ENCODE measurements at regions not wholly inside any gene's neighbourhood (a gene's known extent, or its start where the extent isn't known, plus 50 kb on each side); places are given as distances from the start of the nearest gene placed in this dataset.

DNA sequence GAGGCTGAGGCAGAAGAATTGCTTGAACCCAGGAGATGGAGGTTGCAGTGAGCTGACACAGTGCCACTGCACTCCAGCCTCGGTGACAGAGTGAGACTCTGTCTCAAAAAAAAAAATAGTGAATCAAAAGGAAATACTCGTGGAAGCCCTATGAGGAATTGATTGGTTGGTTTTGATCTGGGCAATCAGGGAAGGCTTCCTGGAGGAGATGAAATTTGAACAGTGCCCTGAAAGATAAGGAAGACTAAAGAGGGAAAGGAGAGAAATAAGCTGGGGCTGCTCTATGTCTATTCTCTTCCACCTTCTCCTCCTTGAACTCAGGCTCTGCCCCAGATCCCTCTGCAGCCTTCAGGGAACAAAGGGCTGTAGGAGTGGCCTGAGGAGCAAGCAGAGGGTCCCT is 54.1 kb downstream of the IRF2BPL start:
- TF ChIP-seq GATA1 (IDR thresholded peaks at IDR 0.05; ENCODE audit: low read depth, low read length) (no peak), POLR2A (IDR thresholded peaks at IDR 0.05; ENCODE audit: low read length) (no peak)
- DNase-seq = no peak

- TF ChIP-seq GATA1 (IDR thresholded peaks at IDR 0.05; ENCODE audit: low read depth, low read length) (no peak), POLR2A (IDR thresholded peaks at IDR 0.05; ENCODE audit: low read length) (no peak)
Observed at GRCh38 chr14:76971549-76971948, 57.0 kb downstream of the IRF2BPL start.

DNA sequence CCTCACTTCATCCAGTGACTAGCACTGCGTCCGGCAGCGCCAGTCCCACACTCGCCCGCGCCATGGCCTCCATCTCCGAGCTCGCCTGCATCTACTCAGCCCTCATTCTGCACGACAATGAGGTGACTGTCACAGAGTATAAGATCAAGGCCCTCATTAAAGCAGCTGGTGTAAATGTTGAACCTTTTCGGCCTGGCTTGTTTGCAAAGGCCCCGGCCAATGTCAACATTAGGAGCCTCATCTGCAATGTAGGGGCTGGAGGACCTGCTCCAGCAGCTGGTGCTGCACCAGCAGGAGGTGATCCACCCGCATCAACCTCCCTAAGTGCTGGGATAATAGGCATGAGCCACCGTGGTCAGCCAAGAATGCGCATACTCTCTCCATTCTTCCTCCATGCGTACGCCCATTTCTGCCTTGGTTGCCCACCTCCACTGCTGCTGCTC is 59.9 kb downstream of the IRF2BPL start:
- TF ChIP-seq GATA1 (IDR thresholded peaks at IDR 0.05; ENCODE audit: low read depth, low read length) (no peak), POLR2A (IDR thresholded peaks at IDR 0.05; ENCODE audit: low read length) (no peak)
- DNase-seq = no peak

More at GRCh38 chr14:76971549-76971948, 57.0 kb downstream of the IRF2BPL start:
- DNase-seq = no peak

DNA sequence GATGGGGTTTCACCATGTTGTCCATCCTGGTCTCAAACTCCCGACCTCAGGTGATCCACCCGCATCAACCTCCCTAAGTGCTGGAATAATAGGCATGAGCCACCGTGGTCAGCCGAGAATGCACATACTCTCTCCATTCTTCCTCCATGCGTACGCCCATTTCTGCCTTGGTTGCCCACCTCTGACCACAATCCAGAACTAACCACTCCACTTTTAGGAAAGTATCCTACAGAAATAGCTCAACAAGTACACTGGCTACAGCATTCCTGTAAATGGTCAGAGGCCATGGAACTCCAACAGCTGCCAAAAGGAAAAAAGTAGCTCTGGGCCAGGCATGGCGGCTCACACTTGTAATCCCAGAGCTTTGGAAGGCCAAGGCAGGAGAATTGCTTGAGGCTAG is 60.7 kb downstream of the IRF2BPL start:
- TF ChIP-seq POLR2A (IDR thresholded peaks at IDR 0.05; ENCODE audit: low read length) (no peak), GATA1 (IDR thresholded peaks at IDR 0.05; ENCODE audit: low read depth, low read length) (no peak)
- DNase-seq = no peak

GRCh38 chr14:76965232-76965631 is 63.3 kb downstream of the IRF2BPL start:
- TF ChIP-seq GATA1 (IDR thresholded peaks at IDR 0.05; ENCODE audit: low read depth, low read length) (no peak), POLR2A (IDR thresholded peaks at IDR 0.05; ENCODE audit: low read length) (no peak)
- no peak for DNase-seq

- no peak for DNase-seq
- TF ChIP-seq POLR2A (IDR thresholded peaks at IDR 0.05; ENCODE audit: low read length) (no peak), GATA1 (IDR thresholded peaks at IDR 0.05; ENCODE audit: low read depth, low read length) (no peak)
Observed at GRCh38 chr14:76964695-76965094, 63.8 kb downstream of the IRF2BPL start.

DNA sequence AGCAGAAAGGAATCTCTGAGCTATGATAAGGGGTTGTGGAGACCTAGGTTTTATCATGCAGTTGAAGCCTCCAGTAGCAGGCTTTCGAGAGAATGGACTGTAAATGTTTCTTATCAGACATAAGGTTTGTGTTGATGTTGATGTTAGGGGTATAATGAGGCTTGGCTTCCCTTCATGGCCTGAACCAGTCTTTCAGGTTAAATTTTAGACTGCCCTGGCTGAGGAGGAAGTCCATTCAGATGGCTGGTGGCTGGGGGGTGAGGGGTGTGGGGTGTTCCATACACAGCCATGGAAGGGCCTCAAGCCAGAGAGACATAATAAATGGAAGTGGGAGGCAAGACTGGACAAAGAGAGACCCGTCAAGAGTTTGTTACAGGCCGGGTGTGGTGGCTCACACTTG is 65.1 kb downstream of the IRF2BPL start:
- no peak for TF ChIP-seq GATA1 (IDR thresholded peaks at IDR 0.05; ENCODE audit: low read depth, low read length)
- no peak for TF ChIP-seq POLR2A (IDR thresholded peaks at IDR 0.05; ENCODE audit: low read length)
- peak in 1 of 2 experiments; percentile 24 for DNase-seq

DNA sequence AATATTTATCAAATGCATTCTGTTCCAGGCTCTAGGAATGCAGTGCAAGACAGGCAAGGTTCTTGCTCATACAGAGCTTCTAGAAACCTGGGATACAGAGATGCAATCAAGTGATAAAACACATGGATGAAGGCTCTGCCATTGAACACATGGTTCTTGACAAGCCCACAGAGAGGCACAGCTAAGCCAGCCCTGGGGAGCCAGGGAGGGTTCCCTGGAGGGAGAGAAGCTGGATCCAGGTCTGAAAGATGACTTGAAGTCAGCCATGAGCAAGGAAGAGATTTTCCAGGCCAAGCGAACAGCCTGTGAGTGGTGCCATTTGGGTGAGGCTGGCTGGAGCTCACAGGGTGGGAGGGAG is 66.2 kb downstream of the IRF2BPL start:
- no peak for TF ChIP-seq GATA1 (IDR thresholded peaks at IDR 0.05; ENCODE audit: low read depth, low read length)
- no peak for TF ChIP-seq POLR2A (IDR thresholded peaks at IDR 0.05; ENCODE audit: low read length)
- no peak for DNase-seq

DNA sequence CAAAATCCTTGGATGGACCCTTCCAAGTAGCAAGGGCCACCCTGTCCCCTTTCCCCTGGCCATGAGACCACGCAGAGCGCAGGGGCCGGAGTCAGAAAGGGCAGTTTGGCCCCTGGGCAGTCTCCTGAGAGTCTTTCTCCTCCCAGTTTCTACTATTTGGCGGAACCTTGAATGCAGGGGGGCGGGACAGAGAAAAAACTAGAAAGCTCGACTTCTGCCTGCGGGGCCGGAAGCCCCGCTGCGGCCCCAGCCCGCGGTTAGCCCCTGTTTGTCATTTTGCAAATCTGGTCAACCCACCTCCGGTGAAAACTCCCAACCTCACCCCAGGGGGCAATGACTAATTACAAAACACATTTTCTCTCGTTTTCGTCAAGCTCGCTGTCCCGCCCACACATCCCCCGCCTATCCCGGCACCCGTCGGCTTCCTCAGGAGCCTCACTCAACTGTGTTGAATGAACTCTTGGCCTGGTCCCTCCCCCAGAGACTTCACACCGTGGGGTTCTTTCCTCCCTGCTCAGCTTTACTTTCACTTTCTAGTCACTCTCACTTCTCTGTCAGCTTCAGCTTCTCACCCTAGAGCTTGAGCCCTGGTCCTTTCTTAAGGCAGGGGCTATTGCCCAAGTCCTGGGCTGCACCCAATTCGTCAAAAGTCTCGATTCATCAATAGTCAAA is 66.7 kb downstream of the IRF2BPL start:
- DNase-seq = peak; percentile 75 to 83
- TF ChIP-seq GATA1 (IDR thresholded peaks at IDR 0.05; ENCODE audit: low read depth, low read length) (no peak), POLR2A (IDR thresholded peaks at IDR 0.05; ENCODE audit: low read length) (peak; percentile 24)

DNA sequence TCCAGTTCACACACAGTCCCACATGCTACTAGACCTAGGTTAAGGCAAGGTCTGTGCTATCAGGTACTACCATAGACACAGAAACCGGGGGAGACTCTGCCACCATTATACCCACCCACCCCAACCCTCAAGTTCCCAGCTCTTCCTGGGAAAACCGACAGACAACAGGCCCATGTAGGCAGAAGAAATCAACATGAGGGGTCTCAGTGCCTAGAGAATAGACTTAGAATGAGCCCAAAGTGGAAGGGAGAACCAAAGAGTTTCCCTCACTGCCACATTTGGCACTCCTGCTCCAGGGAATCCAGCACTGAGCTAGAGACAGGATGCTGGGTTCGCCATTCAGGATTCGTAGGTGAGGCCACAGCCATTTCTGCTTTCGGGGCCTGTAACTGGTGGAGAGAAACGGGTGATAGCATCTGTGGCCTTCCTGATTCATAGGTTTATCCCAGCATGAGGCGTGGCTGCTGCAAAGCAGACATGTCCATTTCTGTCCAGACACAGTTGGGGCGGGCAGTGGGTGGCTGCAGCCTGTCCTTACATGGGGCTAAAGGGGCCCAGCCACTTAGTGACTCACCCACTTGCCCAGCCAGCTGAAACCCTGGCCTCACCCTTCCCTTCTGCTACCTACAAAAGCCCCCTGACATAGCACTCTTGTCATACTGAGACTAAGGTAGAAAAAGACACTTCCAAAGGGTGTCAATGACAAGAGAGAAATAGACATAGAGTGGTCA is 69.4 kb downstream of the IRF2BPL start:
- TF ChIP-seq GATA1 (IDR thresholded peaks at IDR 0.05; ENCODE audit: low read depth, low read length) = no peak
- no peak for TF ChIP-seq POLR2A (IDR thresholded peaks at IDR 0.05; ENCODE audit: low read length)
- DNase-seq = peak; percentile 53 to 56

DNA sequence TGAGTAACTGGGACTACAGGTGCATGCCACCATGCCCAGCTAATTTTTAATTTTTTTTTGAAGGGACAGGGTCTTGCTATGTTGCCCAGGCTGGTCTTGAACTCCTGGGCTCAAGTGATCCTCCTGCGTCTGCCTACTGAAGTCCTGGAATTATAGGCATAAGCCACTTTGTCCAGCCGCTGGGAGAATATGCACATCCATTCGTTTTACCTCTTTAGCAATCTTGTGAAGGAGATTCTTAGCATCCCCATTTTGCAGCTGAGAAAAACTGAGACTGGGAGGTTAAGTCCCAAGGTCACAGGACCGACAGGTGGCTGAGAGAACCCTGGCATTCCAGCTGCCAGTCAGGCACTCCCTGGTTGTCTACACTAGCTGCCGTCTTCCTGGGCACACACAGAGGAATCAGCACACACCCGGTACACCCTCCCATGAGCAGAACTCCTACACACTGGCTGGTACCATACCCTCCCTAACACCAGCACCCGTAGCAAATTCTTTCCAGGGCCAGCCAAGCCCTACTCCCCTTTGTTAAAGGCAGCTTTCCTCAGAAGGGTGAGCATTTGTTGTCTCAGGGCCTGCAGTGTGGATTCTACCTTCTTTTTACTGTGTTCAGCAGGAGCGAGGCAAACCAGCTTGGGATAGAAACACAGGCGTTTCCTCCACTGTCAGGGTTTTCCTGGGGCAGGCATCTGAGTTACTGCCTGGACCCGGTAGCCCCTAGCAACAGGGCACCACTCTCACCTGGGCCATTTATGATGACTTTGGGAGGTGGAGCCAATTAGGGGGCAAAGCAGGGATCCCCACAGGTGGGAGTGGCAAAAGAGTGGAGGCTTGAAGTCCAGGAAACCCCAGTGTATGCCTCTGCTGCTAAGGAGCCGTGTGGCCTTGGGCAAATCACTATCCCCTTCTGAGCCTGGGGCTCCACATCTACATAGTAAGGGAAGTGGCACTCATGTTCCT is 70.2 kb downstream of the IRF2BPL start:
- TF ChIP-seq GATA1 (IDR thresholded peaks at IDR 0.05; ENCODE audit: low read depth, low read length) = no peak
- no peak for TF ChIP-seq POLR2A (IDR thresholded peaks at IDR 0.05; ENCODE audit: low read length)
- DNase-seq = no peak

GRCh38 chr14:76957224-76957891 is 71.2 kb downstream of the IRF2BPL start:
- no peak for TF ChIP-seq POLR2A (IDR thresholded peaks at IDR 0.05; ENCODE audit: low read length)
- no peak for TF ChIP-seq GATA1 (IDR thresholded peaks at IDR 0.05; ENCODE audit: low read depth, low read length)
- peak; percentile 26 to 45 for DNase-seq

DNA sequence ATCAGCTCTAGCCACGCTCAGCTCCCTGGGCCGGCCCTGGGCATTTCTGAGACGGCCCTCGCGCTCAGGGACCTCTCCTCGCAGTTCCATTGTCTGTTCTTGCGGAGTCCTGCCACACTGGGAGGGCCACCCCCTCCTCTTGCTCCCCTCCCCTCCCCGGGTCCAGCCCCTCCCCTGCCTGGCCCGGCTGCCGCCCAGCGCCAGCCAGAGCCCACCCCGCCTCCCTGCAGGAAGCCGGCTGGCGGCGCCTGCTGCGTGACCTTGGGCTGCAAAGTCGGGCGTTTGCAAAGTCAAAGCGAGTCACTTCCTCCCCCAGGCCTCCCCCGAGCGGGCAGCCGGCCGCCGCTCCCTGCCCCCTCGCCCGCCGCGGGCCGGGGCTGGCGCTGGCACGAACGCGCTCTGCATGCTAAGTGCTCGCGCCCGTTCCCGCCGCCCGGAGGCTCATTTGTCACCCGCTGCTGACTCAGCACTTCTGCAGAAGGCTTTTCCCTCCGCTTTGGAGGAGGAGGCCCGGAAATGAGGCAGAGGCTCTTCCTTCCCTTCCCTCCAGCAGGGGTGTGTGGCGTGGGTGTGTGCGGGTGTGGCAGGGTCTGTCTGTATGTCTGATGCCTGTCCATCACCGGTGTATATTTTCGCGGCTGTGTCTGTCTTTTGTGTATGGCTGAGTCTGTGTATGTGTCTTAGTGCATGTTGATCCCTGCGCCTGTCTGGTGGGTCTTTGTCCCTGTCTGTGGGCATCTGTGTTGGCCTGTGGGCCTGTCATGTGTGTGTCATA is 72.0 kb downstream of the IRF2BPL start:
- TF ChIP-seq GATA1 (IDR thresholded peaks at IDR 0.05; ENCODE audit: low read depth, low read length) = no peak
- TF ChIP-seq POLR2A (IDR thresholded peaks at IDR 0.05; ENCODE audit: low read length) = peak; percentile 68
- DNase-seq = peak; percentile 94 to 95

All from erythroblast (primary cell).